ENCODE measurements at regions not wholly inside any gene's neighbourhood (a gene's known extent, or its start where the extent isn't known, plus 50 kb on each side); places are given as distances from the start of the nearest gene placed in this dataset.

DNA sequence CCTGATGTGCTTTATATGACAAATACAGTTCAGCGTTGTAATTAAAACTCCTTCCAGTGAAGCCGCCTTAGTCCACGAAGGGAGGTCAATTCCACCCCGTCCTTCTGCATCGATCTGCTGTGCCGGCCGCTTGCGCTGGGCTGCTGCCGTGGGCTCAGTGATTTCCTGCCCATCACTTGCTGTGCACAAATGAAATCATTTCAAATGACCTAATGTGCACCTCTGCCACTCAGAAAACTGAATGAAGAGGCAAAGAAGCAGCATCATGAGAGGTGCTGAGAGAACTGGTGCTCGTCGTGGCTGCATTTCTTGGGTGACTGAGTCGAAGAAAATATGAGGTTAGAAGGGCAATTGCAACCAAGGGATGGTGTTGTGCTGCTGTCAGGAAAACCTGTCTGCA lies 144.3 kb upstream of the SYT6 start:
- H3K9me3 ChIP-seq (ENCODE audit: control insufficient read depth in 1 of 2, insufficient read depth in 1 of 2, low read depth in 1 of 2, low read length in 2 of 2), result no peaks in the 10 kb centered on the region
- no peak overlapping the region for H3K4me2 ChIP-seq (ENCODE audit: low read length)
- H3K79me2 ChIP-seq (ENCODE audit: insufficient read depth, low read length), result no peaks in the 10 kb centered on the region
- intact Hi-C loops (cut with micrococcal nuclease), result no loop called here
- ChIA-PET POLR2A (no interaction called here), RAD21 (ENCODE audit: low non-redundant PET in 1 of 2, low total read pairs in 2 of 2, uncharacterized antibody in 2 of 2, unreplicated experiment in 2 of 2) (no interaction called here), CTCF (no interaction called here)
- no peaks in the 10 kb centered on the region for H3K36me3 ChIP-seq (ENCODE audit: control insufficient read depth in 1 of 2, insufficient read depth in 2 of 2, low read length in 2 of 2)
- H3K9ac ChIP-seq (ENCODE audit: low read length), result no peak overlapping the region
- H3K4me3 ChIP-seq (replicated peaks in 1 of 2; ENCODE audit: low read depth in 1 of 2, low read length in 2 of 2), result no peak overlapping the region
- ATAC-seq, result no peak
- H3K4me1 ChIP-seq (ENCODE audit: control insufficient read depth in 1 of 2, insufficient read depth in 2 of 2, low read length in 2 of 2), result no peaks in the 10 kb centered on the region
- H3K27ac ChIP-seq (ENCODE audit: low read depth, low read length), result no peak overlapping the region
- H4K20me1 ChIP-seq (ENCODE audit: insufficient read depth), result no peaks in the 10 kb centered on the region
- peaks cover 14% of the 10 kb centered on the region for H3K27me3 ChIP-seq (ENCODE audit: insufficient read depth, low read length)
- DNase-seq (ENCODE audit: low read depth, low spot score), result no peak
- no peaks in the 10 kb centered on the region for H3K9me2 ChIP-seq (ENCODE audit: insufficient read depth)
- no peak overlapping the region for H2AFZ ChIP-seq (ENCODE audit: low read depth, low read length, poor library complexity, severe bottlenecking)
- no TSS peak for BruUV-seq (replicated peaks)
- no peak for TF ChIP-seq POLR2AphosphoS5 (IDR thresholded peaks at IDR 0.05; ENCODE audit: low read depth, low read length)
- TF ChIP-seq CEBPB (IDR thresholded peaks at IDR 0.05; ENCODE audit: low read depth), result no peak
- TF ChIP-seq FOSL1 (IDR thresholded peaks at IDR 0.05; ENCODE audit: low read depth), result no peak
- no peak for TF ChIP-seq JUND (IDR thresholded peaks at IDR 0.05)
- TF ChIP-seq REST (IDR thresholded peaks at IDR 0.05; ENCODE audit: low read depth), result no peak
- TF ChIP-seq YY1 (IDR thresholded peaks at IDR 0.05; ENCODE audit: extremely low read depth, insufficient replicate concordance, low read depth, low read length), result no peak
- TF ChIP-seq SIN3A (IDR thresholded peaks at IDR 0.05; ENCODE audit: low read depth), result no peak
- TF ChIP-seq CTCF (IDR thresholded peaks at IDR 0.05 in 2 of 3, conservative IDR thresholded peaks at IDR 0.05 in 1 of 3; ENCODE audit: borderline replicate concordance in 1 of 3, insufficient read depth in 1 of 3, low read depth in 2 of 3, low read length in 2 of 3), result no peak
- TF ChIP-seq ZNF274 (IDR thresholded peaks at IDR 0.05; ENCODE audit: low read depth, low read length), result no peak
- TF ChIP-seq POLR2A (IDR thresholded peaks at IDR 0.05; ENCODE audit: borderline replicate concordance, extremely low read depth, insufficient read depth, insufficient read length), result no peak
- no peak for TF ChIP-seq TCF7L2 (IDR thresholded peaks at IDR 0.05; ENCODE audit: borderline replicate concordance, extremely low read depth, insufficient read depth, insufficient read length)
- TF ChIP-seq ATF3 (IDR thresholded peaks at IDR 0.05), result no peak
